H1 (cell line): ENCODE measurements at regions not wholly inside any gene's neighbourhood (a gene's known extent, or its start where the extent isn't known, plus 50 kb on each side); places are given as distances from the start of the nearest gene placed in this dataset.

ENCODE experiments used
- CTCF ChIA-PET: fragments of 300-600 bp; sonication (Branson Sonifier 250); formaldehyde crosslinking; loops from one replicate; lab custom pipeline; 2021; ENCODE audit not compliant: partially characterized antibody; lab: Charles Lee
- POLR2A ChIA-PET: fragments of 300-600 bp; sonication (Branson Sonifier 250); formaldehyde crosslinking; loops from one replicate; lab custom pipeline; 2021; ENCODE audit warnings: inconsistent platforms; ENCODE audit not compliant: partially characterized antibody; lab: Charles Lee
- DNase-seq, 2 experiments: peaks; one replicate each; pipeline versions ENCODE4 v3.0.0 to v3.0.0-alpha.2; 2010 to 2022; ENCODE audit warnings: low spot score in 2 of 2, low read depth in 1 of 2, mixed read lengths in 1 of 2
- FAIRE-seq: peaks from 2 replicates; lab custom pipeline; 2011; peaks lifted over from hg19 to GRCh38; lab: Jason Lieb, UNC
- H2AFZ ChIP-seq: 2 replicates; pipeline ENCODE4 v1.8.1; 2012; ENCODE audit warnings: low read length, inconsistent platforms
- H2AK5ac ChIP-seq: 2 replicates; pipeline ENCODE4 v1.6.1; 2013; ENCODE audit warnings: low read depth, low read length
- H2BK120ac ChIP-seq: replicated peaks from 2 replicates; pipeline ENCODE3; 2013; ENCODE audit warnings: low read depth, low read length, inconsistent platforms
- H2BK12ac ChIP-seq: 2 replicates; pipeline ENCODE4 v1.6.1; 2013; ENCODE audit warnings: low read depth, low read length
- H2BK15ac ChIP-seq: 2 replicates; pipeline ENCODE4 v1.6.1; 2013; ENCODE audit warnings: low read length
- H2BK20ac ChIP-seq: 2 replicates; pipeline ENCODE4 v1.6.1; 2013; ENCODE audit warnings: low read length
- H2BK5ac ChIP-seq: 2 replicates; pipeline ENCODE4 v1.6.1; 2013; ENCODE audit warnings: low read depth, low read length
- H3K14ac ChIP-seq: 2 replicates; pipeline ENCODE4 v1.6.1; 2013; ENCODE audit warnings: inconsistent platforms; ENCODE audit not compliant: insufficient read length
- H3K18ac ChIP-seq: 2 replicates; pipeline ENCODE4 v1.6.1; 2013; ENCODE audit warnings: low read length; ENCODE audit errors: extremely low read depth
- H3K23ac ChIP-seq: 2 replicates; pipeline ENCODE4 v1.6.1; 2013; ENCODE audit warnings: inconsistent platforms; ENCODE audit not compliant: insufficient read length
- H3K23me2 ChIP-seq: 2 replicates; pipeline ENCODE4 v1.6.1; 2013; ENCODE audit warnings: low read depth, low read length
- H3K27ac ChIP-seq: 2 replicates; pipeline ENCODE4 v1.6.1; 2011; ENCODE audit warnings: low read depth, low read length, inconsistent platforms
- H3K27me3 ChIP-seq, 4 experiments: replicated peaks in 1 of 4; 1 replicate in 1 of 4; 2 replicates in 3 of 4; pipeline versions ENCODE4 v1.6.1 to v1.8.1; 2011 to 2013; ENCODE audit warnings: low read length in 3 of 4, mild to moderate bottlenecking in 3 of 4, inconsistent platforms in 2 of 4, mixed read lengths in 2 of 4, moderate library complexity in 1 of 4; ENCODE audit not compliant: control insufficient read depth in 3 of 4, insufficient read depth in 3 of 4; ENCODE audit errors: extremely low read depth in 1 of 4
- H3K36me3 ChIP-seq, 4 experiments: 2 replicates each; pipeline versions ENCODE4 v1.6.1 to v1.8.1; 2011 to 2013; ENCODE audit warnings: mild to moderate bottlenecking in 4 of 4, low read length in 3 of 4, moderate library complexity in 2 of 4, control low read depth in 1 of 4, inconsistent platforms in 1 of 4; ENCODE audit not compliant: insufficient read depth in 4 of 4, control insufficient read depth in 2 of 4
- H3K4ac ChIP-seq: replicated peaks from 2 replicates; pipeline ENCODE3; 2013; ENCODE audit warnings: low read length, low read depth, mixed read lengths, inconsistent platforms; ENCODE audit not compliant: insufficient read length
- H3K4me1 ChIP-seq, 4 experiments: replicated peaks in 1 of 4; 1 replicate in 1 of 4; 2 replicates in 3 of 4; pipeline versions ENCODE4 v1.6.1 to v1.8.1; 2011 to 2013; ENCODE audit warnings: low read length in 3 of 4, inconsistent platforms in 2 of 4, mixed read lengths in 1 of 4; ENCODE audit not compliant: insufficient read depth in 4 of 4, control insufficient read depth in 3 of 4
- H3K4me2 ChIP-seq, 2 experiments: 2 replicates each; pipeline versions ENCODE4 v1.6.1 to v1.8.1; 2011 to 2013; ENCODE audit warnings: low read depth in 2 of 2, low read length in 2 of 2, control low read depth in 1 of 2, inconsistent platforms in 1 of 2, mild to moderate bottlenecking in 1 of 2; ENCODE audit not compliant: insufficient read depth in 1 of 2
- H3K4me3 ChIP-seq, 4 experiments: fragments of 200-600, 300-600 bp in 1 of 4; sonication (generic), shearing (Covaris generic), sonication (Bioruptor Twin) in 1 of 4; 2 replicates each; pipeline versions ENCODE4 v1.5.1 to v1.8.1; 2011 to 2016; ENCODE audit warnings: low read length in 4 of 4, low read depth in 3 of 4, control low read depth in 2 of 4, inconsistent platforms in 2 of 4, mild to moderate bottlenecking in 2 of 4, mixed read lengths in 1 of 4, moderate library complexity in 1 of 4; ENCODE audit not compliant: insufficient read depth in 2 of 4; ENCODE audit errors: extremely low read depth in 1 of 4
- H3K56ac ChIP-seq: replicated peaks from 2 replicates; pipeline ENCODE3; 2013; ENCODE audit warnings: low read depth, mild to moderate bottlenecking, mixed read lengths, low read length, inconsistent platforms; ENCODE audit not compliant: insufficient read length
- H3K79me1 ChIP-seq: 2 replicates; pipeline ENCODE4 v1.6.1; 2013; ENCODE audit warnings: low read depth, low read length, control low read depth
- H3K79me2 ChIP-seq, 2 experiments: 2 replicates each; pipeline versions ENCODE4 v1.6.1 to v1.8.1; 2012 to 2013; ENCODE audit warnings: low read length in 2 of 2, mild to moderate bottlenecking in 2 of 2, inconsistent platforms in 1 of 2; ENCODE audit not compliant: insufficient read depth in 2 of 2, control insufficient read depth in 1 of 2
- H3K9ac ChIP-seq, 4 experiments: replicated peaks in 1 of 4; 1 replicate in 1 of 4; 2 replicates in 3 of 4; pipeline versions ENCODE4 v1.6.1 to v1.8.1; 2011 to 2013; ENCODE audit warnings: low read depth in 3 of 4, low read length in 3 of 4, control low read depth in 2 of 4, mild to moderate bottlenecking in 2 of 4, moderate library complexity in 2 of 4, inconsistent platforms in 1 of 4; ENCODE audit errors: extremely low read depth in 1 of 4
- H3K9me3 ChIP-seq, 2 experiments: 2 replicates each; pipeline versions ENCODE4 v1.6.1 to v1.8.1; 2012 to 2013; ENCODE audit warnings: mild to moderate bottlenecking in 2 of 2, moderate library complexity in 2 of 2, control low read depth in 1 of 2, inconsistent platforms in 1 of 2, low read depth in 1 of 2, low read length in 1 of 2, mixed read lengths in 1 of 2; ENCODE audit not compliant: insufficient read depth in 2 of 2
- H4K20me1 ChIP-seq, 2 experiments: replicated peaks in 1 of 2; 2 replicates each; pipeline versions ENCODE3 to v1.8.1; 2011 to 2013; ENCODE audit warnings: inconsistent platforms in 2 of 2, low read length in 2 of 2, mild to moderate bottlenecking in 1 of 2; ENCODE audit not compliant: insufficient read depth in 2 of 2, control insufficient read depth in 1 of 2
- H4K5ac ChIP-seq: 2 replicates; pipeline ENCODE4 v1.6.1; 2013; ENCODE audit warnings: low read length, low read depth, mixed read lengths, inconsistent platforms; ENCODE audit not compliant: insufficient read length
- H4K8ac ChIP-seq: 2 replicates; pipeline ENCODE4 v1.8.0; 2013; ENCODE audit warnings: mild to moderate bottlenecking, moderate library complexity, low read length, inconsistent platforms; ENCODE audit not compliant: insufficient read depth; ENCODE audit errors: extremely low read depth
- H4K91ac ChIP-seq: replicated peaks from 2 replicates; pipeline ENCODE3; 2013; ENCODE audit warnings: low read length, mixed read lengths, inconsistent platforms; ENCODE audit not compliant: insufficient read length
- ASH2L ChIP-seq: fragments of 200-600, 300-600 bp; sonication (generic); IDR thresholded peaks from one replicate; pipeline ENCODE4 v1.7.1; 2017; ENCODE audit warnings: low read length
- CTBP2 ChIP-seq: IDR thresholded peaks from 2 replicates; pipeline ENCODE4 v1.7.0; 2011; ENCODE audit warnings: borderline replicate concordance, mild to moderate bottlenecking, moderate library complexity, mixed read lengths, low read length; ENCODE audit not compliant: insufficient read depth, insufficient read length
- JUN ChIP-seq: IDR thresholded peaks from 2 replicates; pipeline ENCODE4 v1.6.1; 2011; ENCODE audit warnings: low read depth, mild to moderate bottlenecking, improper control_type of control experiment, low read length
- NRF1 ChIP-seq: IDR thresholded peaks from 2 replicates; pipeline ENCODE4 v1.6.1; 2011; ENCODE audit warnings: mild to moderate bottlenecking, low read depth, low read length, improper control_type of control experiment
- PHF8 ChIP-seq: fragments of 200-600 bp; sonication (generic); conservative IDR thresholded peaks from 2 replicates; pipeline ENCODE4 v1.7.1; 2012; ENCODE audit warnings: low read depth, mild to moderate bottlenecking, inconsistent platforms, low read length, moderate library complexity
- POLR2AphosphoS5 ChIP-seq: IDR thresholded peaks from 2 replicates; pipeline ENCODE4 v1.6.1; 2011; ENCODE audit warnings: low read depth, low read length
- RAD21 ChIP-seq, 2 experiments: IDR thresholded peaks in 1 of 2; conservative IDR thresholded peaks in 1 of 2; 2 replicates each; pipeline ENCODE4 v1.6.1; 2011; ENCODE audit warnings: low read depth in 2 of 2, low read length in 2 of 2, improper control_type of control experiment in 1 of 2, inconsistent platforms in 1 of 2, mild to moderate bottlenecking in 1 of 2, moderate library complexity in 1 of 2
- RBBP5 ChIP-seq: IDR thresholded peaks from 2 replicates; pipeline ENCODE4 v1.7.1; 2012; ENCODE audit warnings: low read depth, mild to moderate bottlenecking, inconsistent platforms, low read length, moderate library complexity, borderline replicate concordance
- RFX5 ChIP-seq: IDR thresholded peaks from 2 replicates; pipeline ENCODE4 v1.6.1; 2011; ENCODE audit warnings: low read depth, low read length, improper control_type of control experiment, borderline replicate concordance
- RXRA ChIP-seq: IDR thresholded peaks from 2 replicates; pipeline ENCODE4 v1.6.1; 2011; ENCODE audit warnings: low read depth, mild to moderate bottlenecking, low read length, moderate library complexity; ENCODE audit not compliant: insufficient read depth
- SIN3A ChIP-seq, 2 experiments: IDR thresholded peaks in 1 of 2; conservative IDR thresholded peaks in 1 of 2; 2 replicates each; pipeline ENCODE4 v1.6.1; 2011 to 2012; ENCODE audit warnings: low read length in 2 of 2, improper control_type of control experiment in 1 of 2, low read depth in 1 of 2, mild to moderate bottlenecking in 1 of 2
- SP1 ChIP-seq: IDR thresholded peaks from 2 replicates; pipeline ENCODE4 v1.6.1; 2011; ENCODE audit warnings: low read depth, low read length
- TCF12 ChIP-seq: IDR thresholded peaks from 2 replicates; pipeline ENCODE4 v1.6.1; 2011; ENCODE audit warnings: low read depth, mild to moderate bottlenecking, low read length
- WGBS, 2 experiments: shearing (Covaris generic) in 1 of 2; methylation state at CpG; one replicate each; pipeline versions ENCODE4 v1.1.6 to v1.1.7; 2013 to 2015; ENCODE audit warnings: low lambda C conversion rate in 2 of 2, mixed read lengths in 2 of 2, inconsistent platforms in 1 of 2, low coverage in 1 of 2, missing lambda C conversion rate in 1 of 2; ENCODE audit not compliant: insufficient replicate concordance in 2 of 2, insufficient coverage in 1 of 2, insufficient read length in 1 of 2; ENCODE audit errors: extremely low coverage in 1 of 2, missing lambda C conversion rate in 1 of 2; 5-methylcytosine and 5-hydroxymethylcytosine counted together
- TF ChIP-seq, protein P1 (sequence below): IDR thresholded peaks from 2 replicates; pipeline ENCODE4 v1.6.1; 2011; ENCODE audit warnings: low read length, improper control_type of control experiment

DNA sequence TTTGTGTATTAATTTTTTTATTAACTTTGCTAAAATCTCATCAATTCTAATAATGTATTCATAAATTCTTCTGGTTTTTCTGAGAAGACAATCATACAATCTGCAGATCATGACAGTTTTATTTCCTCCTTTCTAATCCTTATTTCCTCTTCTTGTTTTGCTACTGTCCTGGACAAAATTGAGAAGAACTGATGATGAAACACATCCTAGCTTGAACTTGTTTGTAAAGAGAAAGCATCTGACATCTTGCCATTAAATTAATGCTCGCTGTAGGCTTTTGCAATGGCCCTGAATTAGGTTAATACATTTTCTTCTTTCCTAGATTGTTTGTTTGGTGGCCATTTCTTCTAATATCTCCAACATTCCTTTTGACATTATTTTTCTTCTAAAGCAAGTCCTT, 110.9 kb upstream of the TPM1 start:
- Histone ChIP-seq H2BK5ac (no peak overlapping the region), H3K79me2 (no peaks in the 10 kb centered on the region), H3K9me3 (no peaks in the 10 kb centered on the region), H3K4me3 (no peak overlapping the region), H2BK15ac (no peak overlapping the region), H3K36me3 (no peaks in the 10 kb centered on the region), H3K4me2 (no peak overlapping the region), H3K23ac (no peak overlapping the region), H4K20me1 (no peaks in the 10 kb centered on the region), H4K5ac (no peak overlapping the region), H3K27me3 (no peaks in the 10 kb centered on the region; a peak in 1 of 7 replicates), H3K27ac (no peak overlapping the region), H3K4me1 (peaks cover 0 to 3% (median 0%) of the 10 kb centered on the region in 4 experiments; a peak in 1 of 7 replicates), H3K4ac (no peak overlapping the region), H4K91ac (no peak overlapping the region), H2BK12ac (no peak overlapping the region), H2AK5ac (no peak overlapping the region), H4K8ac (no peak overlapping the region), H3K18ac (no peak overlapping the region), H3K9ac (no peak overlapping the region), H3K56ac (no peak overlapping the region), H3K79me1 (no peaks in the 10 kb centered on the region), H2BK20ac (no peak overlapping the region), H2AFZ (no peak overlapping the region), H2BK120ac (no peak overlapping the region), H3K14ac (no peak overlapping the region), H3K23me2 (no peaks in the 10 kb centered on the region; the same call in 1 of the 2 replicates)
- no peak for FAIRE-seq
- no peak for DNase-seq
- WGBS, 2 experiments, result 93% methylated on average over 1 of the region's 1 CpG; no CpG with 5 or more reads in 1 of the 2 experiments
- ChIA-PET POLR2A (no interaction called here), CTCF (no interaction called here)
- TF ChIP-seq SP1 (no peak), JUN (no peak), NRF1 (no peak), RAD21 (IDR thresholded peaks at IDR 0.05 in 1 of 2, conservative IDR thresholded peaks at IDR 0.05 in 1 of 2; ENCODE audit: low read depth in 2 of 2, low read length in 2 of 2) (no peak), RXRA (no peak), ASH2L (no peak), RFX5 (no peak), PHF8 (no peak), CTBP2 (no peak), SIN3A (conservative IDR thresholded peaks at IDR 0.05 in 1 of 2, IDR thresholded peaks at IDR 0.05 in 1 of 2; ENCODE audit: low read depth in 1 of 2, low read length in 2 of 2) (no peak), RBBP5 (no peak), POLR2AphosphoS5 (no peak), TCF12 (no peak)
- TF ChIP-seq, protein P1, sequence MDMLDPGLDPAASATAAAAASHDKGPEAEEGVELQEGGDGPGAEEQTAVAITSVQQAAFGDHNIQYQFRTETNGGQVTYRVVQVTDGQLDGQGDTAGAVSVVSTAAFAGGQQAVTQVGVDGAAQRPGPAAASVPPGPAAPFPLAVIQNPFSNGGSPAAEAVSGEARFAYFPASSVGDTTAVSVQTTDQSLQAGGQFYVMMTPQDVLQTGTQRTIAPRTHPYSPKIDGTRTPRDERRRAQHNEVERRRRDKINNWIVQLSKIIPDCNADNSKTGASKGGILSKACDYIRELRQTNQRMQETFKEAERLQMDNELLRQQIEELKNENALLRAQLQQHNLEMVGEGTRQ, result no peak
